Endothelial cell (in vitro differentiated cells): ENCODE measurements at regions not wholly inside any gene's neighbourhood (a gene's known extent, or its start where the extent isn't known, plus 50 kb on each side); places are given as distances from the start of the nearest gene placed in this dataset.

Experiments used
- DNase-seq: peaks from one replicate; pipeline ENCODE4 v3.0.0; 2021; ENCODE audit warnings: low spot score
- H3K27ac Mint-ChIP-seq: one replicate; pipeline ENCODE4 v1.8.0; 2021; ENCODE audit warnings: mixed read lengths, inconsistent platforms; ENCODE audit not compliant: unreplicated experiment
- H3K27me3 Mint-ChIP-seq: one replicate; pipeline ENCODE4 v1.8.0; 2021; ENCODE audit warnings: mild to moderate bottlenecking, moderate library complexity, mixed read lengths, inconsistent platforms; ENCODE audit not compliant: unreplicated experiment
- H3K36me3 Mint-ChIP-seq: one replicate; pipeline ENCODE4 v1.8.0; 2021; ENCODE audit warnings: mild to moderate bottlenecking, low read depth, mixed read lengths, inconsistent platforms; ENCODE audit not compliant: unreplicated experiment
- H3K4me1 Mint-ChIP-seq: one replicate; pipeline ENCODE4 v1.8.0; 2021; ENCODE audit warnings: mild to moderate bottlenecking, mixed read lengths, inconsistent platforms; ENCODE audit not compliant: unreplicated experiment
- H3K4me3 Mint-ChIP-seq: one replicate; pipeline ENCODE4 v1.8.0; 2021; ENCODE audit warnings: mild to moderate bottlenecking, mixed read lengths, inconsistent platforms; ENCODE audit not compliant: unreplicated experiment
- H3K9me3 Mint-ChIP-seq: one replicate; pipeline ENCODE4 v1.8.0; 2021; ENCODE audit warnings: mixed read lengths, inconsistent platforms; ENCODE audit not compliant: unreplicated experiment
- CTCF ChIP-seq: fragments of 200-600 bp; sonication (generic); IDR thresholded peaks from one replicate; pipeline ENCODE4 v1.5.0; 2021; ENCODE audit warnings: antibody characterized with exemption; ENCODE audit not compliant: unreplicated experiment

GRCh38 chr5:163379298-163380155 is 57.9 kb upstream of the CCNG1 start:
- Mint-ChIP-seq H3K27ac (no peak overlapping the region), H3K4me1 (no peaks in the 10 kb centered on the region), H3K27me3 (no peaks in the 10 kb centered on the region), H3K36me3 (peaks cover 5% of the 10 kb centered on the region), H3K4me3 (no peak overlapping the region), H3K9me3 (no peaks in the 10 kb centered on the region)
- DNase-seq: no peak
- TF ChIP-seq CTCF: no peak

GRCh38 chr5:163381832-163382231 is 55.6 kb upstream of the CCNG1 start:
- Mint-ChIP-seq H3K4me1 (no peaks in the 10 kb centered on the region), H3K4me3 (no peak overlapping the region), H3K27ac (no peak overlapping the region), H3K27me3 (peaks cover 2% of the 10 kb centered on the region), H3K9me3 (no peaks in the 10 kb centered on the region), H3K36me3 (peaks cover 5% of the 10 kb centered on the region)
- no peak for DNase-seq
- no peak for TF ChIP-seq CTCF

- Mint-ChIP-seq H3K4me1 (no peaks in the 10 kb centered on the region), H3K36me3 (peaks cover 5% of the 10 kb centered on the region), H3K27ac (no peak overlapping the region), H3K27me3 (peaks cover 2% of the 10 kb centered on the region), H3K4me3 (no peak overlapping the region), H3K9me3 (no peaks in the 10 kb centered on the region)
- TF ChIP-seq CTCF: no peak
- DNase-seq: no peak
Measured at GRCh38 chr5:163383754-163384153, 53.6 kb upstream of the CCNG1 start.

- Mint-ChIP-seq H3K9me3 (no peaks in the 10 kb centered on the region), H3K4me1 (no peaks in the 10 kb centered on the region)
- DNase-seq: no peak
Measured at GRCh38 chr5:163384669-163385068, 52.7 kb upstream of the CCNG1 start.

More at GRCh38 chr5:163384669-163385068, 52.7 kb upstream of the CCNG1 start:
- no peak overlapping the region for H3K27ac Mint-ChIP-seq
- TF ChIP-seq CTCF: no peak
- peaks cover 5% of the 10 kb centered on the region for H3K36me3 Mint-ChIP-seq
- H3K27me3 Mint-ChIP-seq: peaks cover 2% of the 10 kb centered on the region
- no peak overlapping the region for H3K4me3 Mint-ChIP-seq
